SKM-1 treated with dmso at 0.1 percent for 144 hours (cell line): ENCODE measurements at regions not wholly inside any gene's neighbourhood (a gene's known extent, or its start where the extent isn't known, plus 50 kb on each side); places are given as distances from the start of the nearest gene placed in this dataset.

Source experiments
- DNase-seq: peaks from one replicate; lab custom pipeline; 2025; ENCODE audit not compliant: unreplicated experiment; lab: John Stamatoyannopoulos, UW

- no peak for DNase-seq
Observed at GRCh38 chr3:180282386-180282785, 245.6 kb upstream of the PEX5L start.

GRCh38 chr3:180283251-180283650, 246.5 kb upstream of the PEX5L start:
- no peak for DNase-seq

GRCh38 chr3:180284331-180285110, 247.8 kb upstream of the PEX5L start:
- DNase-seq = no peak

GRCh38 chr3:180287703-180288102, 251.0 kb upstream of the PEX5L start:
- no peak for DNase-seq

GRCh38 chr3:180288816-180289215, 252.1 kb upstream of the PEX5L start:
- DNase-seq = no peak

GRCh38 chr3:180290300-180290699, 253.6 kb upstream of the PEX5L start:
- DNase-seq = no peak

GRCh38 chr3:180294282-180295027, 257.7 kb upstream of the PEX5L start:
- peak; percentile 29 for DNase-seq

GRCh38 chr3:180295811-180296210, 259.1 kb upstream of the PEX5L start:
- DNase-seq = no peak

- DNase-seq = no peak
Observed at GRCh38 chr3:180296971-180297370, 260.2 kb upstream of the PEX5L start.

GRCh38 chr3:180306155-180306554, 269.4 kb upstream of the PEX5L start:
- DNase-seq = no peak

- DNase-seq = no peak
Observed at GRCh38 chr3:180306691-180307090, 270.0 kb upstream of the PEX5L start.

GRCh38 chr3:180311242-180311641, 274.5 kb upstream of the PEX5L start:
- DNase-seq = no peak

GRCh38 chr3:180316321-180316720, 279.6 kb upstream of the PEX5L start:
- no peak for DNase-seq

- DNase-seq = no peak
Observed at GRCh38 chr3:180319461-180319860, 282.5 kb upstream of the TTC14 start.

GRCh38 chr3:180320631-180321030, 281.3 kb upstream of the TTC14 start:
- no peak for DNase-seq

- no peak for DNase-seq
Observed at GRCh38 chr3:180321534-180321933, 280.4 kb upstream of the TTC14 start.

GRCh38 chr3:180322829-180323228, 279.1 kb upstream of the TTC14 start:
- DNase-seq = no peak

- no peak for DNase-seq
Observed at GRCh38 chr3:180324791-180325190, 277.2 kb upstream of the TTC14 start.

- DNase-seq = no peak
Observed at GRCh38 chr3:180325533-180325932, 276.4 kb upstream of the TTC14 start.

GRCh38 chr3:180325958-180326357, 276.0 kb upstream of the TTC14 start:
- no peak for DNase-seq

GRCh38 chr3:180329187-180329586, 272.8 kb upstream of the TTC14 start:
- DNase-seq = no peak

GRCh38 chr3:180329847-180330246, 272.1 kb upstream of the TTC14 start:
- DNase-seq = no peak
